H1 (cell line): ENCODE measurements at regions not wholly inside any gene's neighbourhood (a gene's known extent, or its start where the extent isn't known, plus 50 kb on each side); places are given as distances from the start of the nearest gene placed in this dataset.

Experiments used
- CBX5 ChIP-seq: fragments of 300-800, 300-1000 bp; sonication (generic); IDR thresholded peaks from 2 replicates; pipeline ENCODE4 v1.7.1; 2016; ENCODE audit warnings: antibody characterized with exemption, low read length, low read depth
- GTF2F1 ChIP-seq: IDR thresholded peaks from 2 replicates; pipeline ENCODE4 v1.6.1; 2012; ENCODE audit warnings: low read depth, low read length, improper control_type of control experiment, borderline replicate concordance
- POLR2A ChIP-seq, 2 experiments: IDR thresholded peaks; 1 replicate in 1 of 2; 2 replicates in 1 of 2; pipeline ENCODE4 v1.6.1; 2011; ENCODE audit warnings: low read depth in 2 of 2, low read length in 2 of 2, mild to moderate bottlenecking in 2 of 2; ENCODE audit errors: control extremely low read depth in 1 of 2
- POLR2AphosphoS5 ChIP-seq: IDR thresholded peaks from 2 replicates; pipeline ENCODE4 v1.6.1; 2011; ENCODE audit warnings: low read depth, low read length
- RAD21 ChIP-seq, 2 experiments: IDR thresholded peaks in 1 of 2; conservative IDR thresholded peaks in 1 of 2; 2 replicates each; pipeline ENCODE4 v1.6.1; 2011; ENCODE audit warnings: low read depth in 2 of 2, low read length in 2 of 2, improper control_type of control experiment in 1 of 2, inconsistent platforms in 1 of 2, mild to moderate bottlenecking in 1 of 2, moderate library complexity in 1 of 2
- RNF2 ChIP-seq: fragments of 200-900, 300-1000 bp; sonication (generic); IDR thresholded peaks from 2 replicates; pipeline ENCODE4 v1.7.1; 2016; ENCODE audit warnings: borderline replicate concordance, low read depth, mild to moderate bottlenecking, antibody characterized with exemption, low read length; ENCODE audit not compliant: poor library complexity, severe bottlenecking; ENCODE audit errors: missing control alignments
- TAF1 ChIP-seq: IDR thresholded peaks from 2 replicates; pipeline ENCODE4 v1.6.1; 2011; ENCODE audit warnings: mild to moderate bottlenecking, low read depth, low read length
- TF ChIP-seq, protein P1 (sequence below), 3 experiments: IDR thresholded peaks; 1 replicate in 2 of 3; 2 replicates in 1 of 3; pipeline versions ENCODE4 v1.5.1 to v1.6.1; 2011; ENCODE audit warnings: low read length in 3 of 3, mild to moderate bottlenecking in 3 of 3, inconsistent platforms in 2 of 3, low read depth in 1 of 3, moderate library complexity in 1 of 3; ENCODE audit not compliant: insufficient read depth in 1 of 3; ENCODE audit errors: control extremely low read depth in 1 of 3
- TF ChIP-seq, protein P2 (sequence below): IDR thresholded peaks from 2 replicates; pipeline ENCODE4 v1.6.1; 2011; ENCODE audit warnings: low read depth, mild to moderate bottlenecking, low read length; ENCODE audit not compliant: insufficient read depth
- TF ChIP-seq, protein P3 (sequence below): IDR thresholded peaks from 2 replicates; pipeline ENCODE4 v1.6.1; 2012; ENCODE audit warnings: inconsistent platforms

- TF ChIP-seq POLR2A (IDR thresholded peaks at IDR 0.05; ENCODE audit: control extremely low read depth in 1 of 2, low read depth in 2 of 2, low read length in 2 of 2), result no peak
- TF ChIP-seq, protein P1, sequence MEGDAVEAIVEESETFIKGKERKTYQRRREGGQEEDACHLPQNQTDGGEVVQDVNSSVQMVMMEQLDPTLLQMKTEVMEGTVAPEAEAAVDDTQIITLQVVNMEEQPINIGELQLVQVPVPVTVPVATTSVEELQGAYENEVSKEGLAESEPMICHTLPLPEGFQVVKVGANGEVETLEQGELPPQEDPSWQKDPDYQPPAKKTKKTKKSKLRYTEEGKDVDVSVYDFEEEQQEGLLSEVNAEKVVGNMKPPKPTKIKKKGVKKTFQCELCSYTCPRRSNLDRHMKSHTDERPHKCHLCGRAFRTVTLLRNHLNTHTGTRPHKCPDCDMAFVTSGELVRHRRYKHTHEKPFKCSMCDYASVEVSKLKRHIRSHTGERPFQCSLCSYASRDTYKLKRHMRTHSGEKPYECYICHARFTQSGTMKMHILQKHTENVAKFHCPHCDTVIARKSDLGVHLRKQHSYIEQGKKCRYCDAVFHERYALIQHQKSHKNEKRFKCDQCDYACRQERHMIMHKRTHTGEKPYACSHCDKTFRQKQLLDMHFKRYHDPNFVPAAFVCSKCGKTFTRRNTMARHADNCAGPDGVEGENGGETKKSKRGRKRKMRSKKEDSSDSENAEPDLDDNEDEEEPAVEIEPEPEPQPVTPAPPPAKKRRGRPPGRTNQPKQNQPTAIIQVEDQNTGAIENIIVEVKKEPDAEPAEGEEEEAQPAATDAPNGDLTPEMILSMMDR (IDR thresholded peaks at IDR 0.05; ENCODE audit: control extremely low read depth in 1 of 3, insufficient read depth in 1 of 3, low read depth in 1 of 3, low read length in 3 of 3), result no peak
- TF ChIP-seq, protein P2, sequence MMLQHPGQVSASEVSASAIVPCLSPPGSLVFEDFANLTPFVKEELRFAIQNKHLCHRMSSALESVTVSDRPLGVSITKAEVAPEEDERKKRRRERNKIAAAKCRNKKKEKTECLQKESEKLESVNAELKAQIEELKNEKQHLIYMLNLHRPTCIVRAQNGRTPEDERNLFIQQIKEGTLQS, result no peak
- no peak; a peak in 1 of 4 replicates for TF ChIP-seq RAD21 (IDR thresholded peaks at IDR 0.05 in 1 of 2, conservative IDR thresholded peaks at IDR 0.05 in 1 of 2; ENCODE audit: low read depth in 2 of 2, low read length in 2 of 2)
- no peak for TF ChIP-seq RNF2
- TF ChIP-seq GTF2F1, result no peak
- TF ChIP-seq TAF1, result no peak
- TF ChIP-seq, protein P3, sequence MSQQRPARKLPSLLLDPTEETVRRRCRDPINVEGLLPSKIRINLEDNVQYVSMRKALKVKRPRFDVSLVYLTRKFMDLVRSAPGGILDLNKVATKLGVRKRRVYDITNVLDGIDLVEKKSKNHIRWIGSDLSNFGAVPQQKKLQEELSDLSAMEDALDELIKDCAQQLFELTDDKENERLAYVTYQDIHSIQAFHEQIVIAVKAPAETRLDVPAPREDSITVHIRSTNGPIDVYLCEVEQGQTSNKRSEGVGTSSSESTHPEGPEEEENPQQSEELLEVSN, result no peak
- TF ChIP-seq POLR2AphosphoS5, result no peak
- TF ChIP-seq CBX5, result no peak
Measured at GRCh38 chr3:23682646-23683045, 123.1 kb upstream of the UBE2E1 start.
